Posterior vena cava (tissue), 2 donors: ENCODE measurements at regions not wholly inside any gene's neighbourhood (a gene's known extent, or its start where the extent isn't known, plus 50 kb on each side); places are given as distances from the start of the nearest gene placed in this dataset.

Experiments used
- DNase-seq: peaks from one replicate; pipeline ENCODE4 v3.0.0-alpha.2; 2020; ENCODE audit warnings: low spot score
- intact Hi-C, 2 donors: fragments of 100-400 bp; cut with DNase I; formaldehyde crosslinking; loops; one replicate each; pipeline versions ENCODE4 v1.14.1 to v1.14.2; 2022 to 2023
- donor health status: DM: yes; HTN: yes; CAD: no.
- donor health status: DM: yes; HTN: yes; CAD: no.

DNA sequence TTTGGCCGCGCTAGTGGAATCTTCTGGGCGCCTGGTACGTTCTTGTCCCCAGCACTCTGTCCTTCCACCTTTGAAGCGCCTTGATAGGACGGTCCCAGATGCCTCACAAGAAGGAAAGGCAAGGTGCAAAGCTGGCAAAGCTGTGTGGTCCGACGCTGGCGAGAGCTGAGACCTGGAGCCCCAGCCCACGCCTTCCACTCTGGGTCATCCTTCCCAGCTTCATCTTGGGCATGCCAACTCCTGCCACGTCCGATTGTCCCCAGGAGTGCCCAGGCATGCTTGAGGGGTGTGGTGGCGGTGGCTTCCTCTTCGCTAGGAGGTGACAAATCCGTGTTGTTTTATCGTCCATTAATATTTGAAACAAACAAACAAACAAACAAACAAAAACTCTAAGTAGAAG, 123.9 kb upstream of the DPYD start:
- DNase-seq: no peak

DNA sequence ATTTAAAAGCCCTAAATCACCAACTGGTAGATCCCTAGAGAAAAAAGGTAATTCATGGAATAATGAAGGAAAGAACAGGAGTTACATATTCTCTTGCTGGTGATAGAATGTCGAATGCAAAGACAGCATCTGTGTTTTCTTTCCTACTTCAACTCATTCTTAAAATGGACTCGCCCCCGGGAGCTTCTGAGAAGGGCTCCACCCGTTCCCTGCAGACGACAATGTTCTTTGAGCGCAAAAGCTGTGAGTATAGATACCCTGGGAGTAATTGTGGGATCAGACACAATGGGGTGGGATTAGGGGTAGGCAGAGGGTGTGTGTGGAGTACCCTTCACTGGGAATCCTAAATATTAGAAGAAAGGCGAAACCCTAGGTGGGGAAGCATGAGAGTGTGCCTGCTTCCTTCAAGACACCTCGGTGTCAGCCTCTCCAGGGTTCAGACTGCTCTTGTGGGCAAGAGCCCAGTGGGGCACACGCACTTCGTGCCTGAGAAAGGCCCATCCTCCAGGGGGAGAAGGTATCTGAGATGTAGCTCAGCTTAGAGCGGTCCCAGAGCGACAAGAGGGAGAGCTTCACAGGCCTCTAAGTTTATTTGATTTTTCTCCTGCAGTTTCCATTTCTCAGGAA, 123.3 kb upstream of the DPYD start:
- no peak for DNase-seq
- intact Hi-C loops: no loop called here

More for the DNA sequence above, 123.9 kb upstream of the DPYD start:
- intact Hi-C loops: no loop called here

DNA sequence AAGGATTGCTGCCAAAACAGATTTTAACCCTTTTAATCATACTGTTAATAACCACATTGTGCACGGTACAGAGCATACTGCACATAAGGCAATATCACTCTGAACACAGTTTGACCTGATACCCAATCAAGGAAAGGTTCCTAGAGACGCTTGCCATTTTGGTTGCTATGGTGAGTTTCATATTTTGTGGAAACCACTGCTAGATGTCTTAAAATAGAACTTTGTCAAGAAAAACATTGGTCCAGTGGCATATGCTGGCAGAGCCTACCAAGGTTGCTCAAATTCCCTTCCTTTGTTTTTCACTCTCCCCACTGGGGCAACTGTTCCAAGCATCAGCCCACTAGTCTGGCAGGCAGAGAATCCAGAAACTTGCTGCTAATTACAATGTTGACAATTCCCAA, 114.8 kb upstream of the DPYD start:
- DNase-seq: peak; percentile 15
- intact Hi-C loops: no loop called here

DNA sequence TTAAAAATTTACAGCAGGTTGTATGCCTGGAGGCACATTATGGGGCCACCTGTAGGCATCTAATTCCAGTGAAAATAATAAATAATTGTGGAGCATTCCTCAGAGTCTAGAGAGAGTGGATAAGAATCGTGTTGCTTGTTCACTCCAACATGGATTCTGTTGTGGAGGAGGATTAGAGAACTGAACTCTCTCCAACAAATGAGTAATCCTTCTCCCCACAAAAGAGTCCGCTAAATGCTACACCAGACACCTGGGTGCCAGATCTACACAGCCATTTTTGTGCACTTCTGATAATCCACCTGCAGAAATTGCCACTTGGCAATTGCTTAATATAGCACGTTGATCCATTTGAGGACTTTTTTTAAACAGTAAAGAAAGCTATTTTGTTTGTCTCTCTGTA, 113.7 kb upstream of the DPYD start:
- intact Hi-C loops: no loop called here
- no peak for DNase-seq

DNA sequence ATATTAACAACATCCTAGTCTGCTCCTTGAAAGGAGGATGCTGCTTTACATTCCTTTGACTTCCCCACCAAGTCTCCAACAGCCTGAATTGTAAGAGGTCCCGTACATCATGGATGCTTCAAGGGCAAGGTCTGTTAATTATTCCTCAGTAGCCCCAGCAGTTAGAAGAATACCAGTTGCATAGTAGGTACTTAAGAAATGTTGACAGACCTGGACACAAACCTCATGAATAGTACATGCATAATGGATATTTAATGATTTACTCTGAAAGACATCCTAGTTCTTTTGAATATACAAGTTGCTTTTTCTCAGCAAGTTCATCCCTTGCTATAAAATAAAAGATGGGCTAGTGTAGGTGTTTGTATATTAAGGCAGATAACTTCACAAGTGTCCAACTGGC, 112.1 kb upstream of the DPYD start:
- intact Hi-C loops: no loop called here
- no peak for DNase-seq

DNA sequence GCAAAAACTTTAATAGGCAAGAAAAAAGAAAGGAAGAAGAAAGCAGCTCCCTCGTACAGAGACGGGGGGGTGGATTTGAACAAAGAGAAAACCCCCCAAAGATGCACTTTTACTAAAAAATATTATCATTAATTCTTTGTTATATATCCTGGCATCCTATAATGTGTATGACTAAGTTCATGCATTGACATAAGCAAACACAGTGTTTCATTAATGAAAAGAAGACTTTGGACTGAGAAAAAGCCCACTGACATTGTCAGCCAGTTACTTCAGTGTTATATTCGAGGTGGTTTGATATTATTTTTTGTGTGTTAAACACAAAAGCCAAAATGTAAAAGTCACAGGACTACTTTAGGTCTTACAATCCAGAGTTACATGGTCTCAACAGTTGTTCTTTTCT, 110.1 kb upstream of the DPYD start:
- intact Hi-C loops: no loop called here
- no peak for DNase-seq

DNA sequence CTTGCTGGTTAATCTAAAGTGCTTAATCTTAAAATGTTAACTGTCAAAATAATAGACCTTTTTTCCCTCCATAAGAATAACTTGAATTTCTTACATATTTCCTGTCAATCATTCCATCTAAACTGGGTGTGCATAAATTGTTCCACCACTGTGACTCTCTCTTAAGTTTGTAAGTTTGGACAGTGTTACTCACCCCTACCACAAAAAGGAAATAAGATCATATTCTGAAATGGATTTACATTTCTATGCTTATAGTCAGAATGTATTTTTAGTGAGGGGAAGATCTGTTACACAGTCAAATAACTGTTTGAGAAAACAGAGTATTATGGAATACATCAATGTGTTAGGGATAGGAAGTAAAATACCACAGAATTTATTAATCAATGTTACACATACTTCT, 109.6 kb upstream of the DPYD start:
- no peak for DNase-seq
- intact Hi-C loops: no loop called here

DNA sequence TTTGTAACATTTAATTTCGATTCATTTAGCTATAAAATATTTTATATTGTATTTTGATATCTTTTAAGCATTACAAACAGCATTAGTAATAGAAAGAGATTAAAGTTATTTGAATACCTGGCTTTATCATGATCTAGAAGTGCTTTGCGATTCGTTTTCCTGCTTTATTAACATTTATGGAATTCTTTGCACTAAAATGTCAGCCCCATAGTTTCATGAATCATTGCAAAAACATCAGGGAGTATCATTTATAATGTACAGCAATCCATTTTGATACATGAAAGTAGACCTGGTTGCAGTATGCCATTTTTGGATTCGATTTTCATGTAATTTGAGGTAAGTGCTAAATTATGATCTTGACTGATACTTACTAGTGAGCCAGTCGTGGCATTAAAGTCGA, 108.0 kb upstream of the DPYD start:
- intact Hi-C loops: no loop called here
- no peak for DNase-seq

DNA sequence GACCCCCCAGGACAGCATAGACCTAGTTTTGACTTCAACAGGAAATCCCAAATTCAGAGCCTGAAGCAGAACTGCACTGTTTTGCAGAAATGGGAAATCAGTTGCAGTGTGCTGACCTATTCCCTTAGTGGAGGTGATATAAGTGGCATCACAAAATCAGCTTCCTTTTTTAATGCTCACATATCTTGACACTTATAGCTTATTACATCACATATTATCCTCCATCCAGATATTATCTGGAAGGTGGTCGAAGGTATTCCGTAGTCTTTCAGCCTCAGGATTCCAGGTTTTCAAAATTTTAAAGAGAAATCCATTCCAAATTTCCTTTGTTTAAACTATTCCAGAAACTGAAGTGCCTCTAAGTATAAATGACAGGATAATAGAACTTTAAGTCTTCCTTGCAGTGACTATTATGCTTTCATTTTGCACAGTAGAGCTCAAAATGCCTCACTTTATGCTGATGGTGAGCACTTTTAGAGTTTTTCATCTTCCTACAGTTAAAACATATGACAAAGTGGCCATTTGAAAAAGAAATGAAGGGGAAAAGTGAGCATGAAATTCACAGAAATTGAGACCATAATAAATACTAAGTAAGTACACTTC, 106.4 kb upstream of the DPYD start:
- intact Hi-C loops: no loop called here

DNA sequence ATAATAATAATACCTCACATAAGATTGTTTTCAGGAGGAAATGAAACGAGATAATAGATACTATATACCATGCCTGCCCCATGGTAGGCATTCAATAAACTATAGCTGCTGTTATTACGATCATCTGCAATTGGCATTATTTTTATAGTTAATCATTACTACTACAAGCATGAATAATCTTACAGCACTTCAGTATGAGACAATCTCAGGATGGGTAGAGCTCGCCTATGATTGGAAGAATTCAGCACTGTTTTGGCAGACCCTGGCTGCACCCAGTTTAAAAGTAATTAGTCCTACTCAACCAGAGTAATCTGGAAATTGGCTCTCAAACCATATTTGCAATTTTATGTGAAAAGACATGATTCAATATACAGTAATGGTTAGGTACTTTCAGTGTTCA, 105.0 kb upstream of the DPYD start:
- no peak for DNase-seq
- intact Hi-C loops: no loop called here

More for the DNA sequence above, 106.4 kb upstream of the DPYD start:
- no peak for DNase-seq

DNA sequence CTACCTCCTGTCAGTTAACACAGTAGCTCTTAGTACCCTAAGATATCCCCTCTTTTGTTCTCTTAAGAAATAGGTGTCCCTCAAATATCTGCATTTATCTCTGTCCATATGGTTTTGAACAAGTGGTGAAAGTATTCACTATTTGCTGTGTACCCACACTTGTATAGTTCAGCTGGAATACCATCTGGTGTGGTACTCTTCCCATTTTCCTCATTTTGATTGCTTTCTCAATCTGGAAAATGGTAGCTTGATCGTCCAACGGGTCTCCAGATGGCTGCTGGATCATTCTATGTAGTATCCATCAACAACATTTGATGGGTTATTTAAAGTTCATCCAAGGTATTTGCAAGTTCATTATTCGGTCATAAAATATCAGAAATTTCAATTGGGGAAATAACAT, 100.3 kb upstream of the DPYD start:
- intact Hi-C loops: no loop called here
- DNase-seq: no peak

DNA sequence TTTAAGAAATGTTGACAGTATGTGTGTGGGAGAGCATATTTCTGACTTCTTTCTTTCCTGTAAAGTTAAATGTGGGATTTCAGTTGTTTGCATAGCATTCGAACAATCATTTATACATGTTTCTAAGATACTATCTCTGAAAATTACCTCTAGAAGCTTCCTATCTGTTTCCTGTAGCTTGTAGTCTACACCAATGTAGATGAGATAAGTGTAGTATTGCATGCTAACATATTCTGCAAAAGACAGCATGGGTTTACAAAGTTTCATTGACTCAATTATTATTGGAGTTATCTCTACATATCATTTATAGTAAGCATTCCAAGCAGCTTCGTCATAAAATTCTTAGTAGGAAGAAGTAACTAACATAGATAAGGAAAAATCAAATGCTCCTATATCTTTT, 98.9 kb upstream of the DPYD start:
- intact Hi-C loops: no loop called here

DNA sequence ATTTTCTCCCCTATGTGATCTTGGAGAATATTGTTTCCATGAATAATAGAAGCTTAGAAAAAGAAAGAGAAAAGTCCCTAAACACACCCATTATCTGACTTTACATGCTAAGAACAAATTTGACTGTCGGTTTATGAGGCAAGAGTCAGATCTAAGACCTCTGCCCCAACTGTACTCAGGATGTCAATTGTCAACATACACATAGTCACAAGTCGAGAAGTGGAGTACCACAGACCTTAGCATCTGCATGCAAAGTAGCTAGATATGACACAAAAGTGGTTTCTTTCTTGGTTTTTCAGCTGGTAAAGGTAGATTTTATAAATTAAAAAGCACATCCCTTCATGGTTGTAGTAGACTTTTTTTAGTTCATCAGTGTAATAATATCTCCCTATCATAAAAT, 97.2 kb upstream of the DPYD start:
- DNase-seq: no peak
- intact Hi-C loops: no loop called here

More for the DNA sequence above, 98.9 kb upstream of the DPYD start:
- no peak for DNase-seq

DNA sequence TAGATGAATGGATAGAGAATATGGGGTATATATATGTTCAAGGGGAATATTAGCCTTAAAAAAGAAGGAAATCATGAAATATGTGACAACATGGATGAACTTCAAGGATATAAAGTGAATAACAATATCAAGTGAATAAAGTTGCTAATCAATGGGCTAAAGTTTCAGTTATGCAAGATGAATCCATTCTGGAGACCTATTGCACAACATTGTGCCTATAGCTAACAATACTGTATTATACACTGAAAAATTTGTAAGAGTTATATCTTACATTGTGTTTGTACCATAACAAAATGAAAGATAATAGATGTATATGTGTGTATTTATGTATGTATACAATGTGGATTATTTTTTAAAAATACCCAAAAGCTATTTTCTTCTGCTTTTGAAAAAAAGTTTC, 96.3 kb upstream of the DPYD start:
- intact Hi-C loops: no loop called here

DNA sequence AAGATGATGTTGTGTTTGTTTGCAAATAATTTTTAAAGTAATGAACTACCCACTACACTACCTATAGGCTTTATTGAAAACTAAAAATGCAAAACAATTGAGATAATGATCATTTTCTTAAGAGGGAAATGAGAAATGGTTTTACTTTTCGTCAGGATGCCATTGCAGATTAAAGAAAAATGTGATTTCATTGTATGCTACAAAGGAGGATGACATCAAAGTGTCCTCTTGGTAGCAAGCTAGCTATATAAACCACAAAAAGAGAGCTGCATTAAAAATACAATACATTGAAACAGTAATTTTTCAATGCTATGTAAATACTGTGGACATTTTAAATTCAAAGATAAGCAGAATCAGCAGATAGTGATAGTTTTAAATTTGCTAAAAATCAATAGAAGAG, 87.5 kb upstream of the DPYD start:
- intact Hi-C loops: no loop called here
- no peak for DNase-seq

More for the DNA sequence above, 96.3 kb upstream of the DPYD start:
- no peak for DNase-seq

DNA sequence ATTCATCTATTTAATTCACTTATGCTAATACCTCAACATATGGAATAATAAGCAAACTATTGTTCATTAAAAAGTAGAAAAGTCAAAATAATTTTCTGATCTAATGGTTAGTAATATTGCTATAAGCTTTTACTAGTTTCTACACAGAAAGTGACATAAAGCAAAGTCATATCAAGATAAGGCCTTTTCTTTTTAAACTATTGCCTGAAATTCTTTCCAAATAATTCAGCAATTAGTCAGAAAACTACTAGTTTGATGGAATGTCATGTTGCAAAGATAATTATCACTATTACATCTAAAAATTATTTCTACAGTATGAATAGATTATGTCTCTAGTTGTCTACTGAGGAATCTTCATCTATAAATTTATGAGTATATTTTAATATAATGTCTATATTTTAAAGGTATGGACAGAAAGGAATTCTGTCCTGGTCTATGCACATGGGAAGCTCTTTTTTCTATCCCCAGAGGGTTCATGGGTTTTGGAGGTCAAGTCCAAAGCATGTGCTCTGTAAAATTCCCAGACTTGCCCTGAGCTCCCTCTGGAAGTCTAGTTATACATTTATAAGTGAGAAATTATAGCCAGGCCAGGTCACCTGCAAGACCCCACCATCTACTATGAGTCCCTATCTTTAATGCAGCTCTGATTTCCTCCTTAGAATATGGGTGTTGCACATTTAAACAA, 84.6 kb upstream of the DPYD start:
- intact Hi-C loops: loop anchor here in 1 of 2 donors (1.0 kb wide), 1 partner anchor 15 kb away; no protein-coding TSS in a partner anchor
- no peak for DNase-seq

DNA sequence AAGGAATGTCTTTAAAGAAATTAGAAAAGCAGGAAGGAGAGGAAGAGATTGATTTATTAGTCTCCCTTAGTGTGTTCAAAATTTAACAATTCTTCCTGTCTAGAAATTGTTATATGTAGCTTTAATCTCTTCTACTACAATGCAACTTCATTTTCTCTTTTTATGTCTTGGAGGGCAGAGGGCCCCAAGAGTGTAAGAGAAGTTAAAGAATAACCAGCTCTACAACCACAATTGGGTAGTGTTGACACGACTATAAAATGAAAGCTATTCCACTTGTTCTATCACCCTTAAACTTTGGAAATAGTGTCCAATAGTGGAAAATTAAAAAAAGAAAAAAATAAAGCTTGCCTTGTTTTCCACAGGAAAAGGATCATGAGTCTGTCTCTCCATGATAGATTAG, 82.6 kb upstream of the DPYD start:
- DNase-seq: no peak
- intact Hi-C loops: no loop called here

DNA sequence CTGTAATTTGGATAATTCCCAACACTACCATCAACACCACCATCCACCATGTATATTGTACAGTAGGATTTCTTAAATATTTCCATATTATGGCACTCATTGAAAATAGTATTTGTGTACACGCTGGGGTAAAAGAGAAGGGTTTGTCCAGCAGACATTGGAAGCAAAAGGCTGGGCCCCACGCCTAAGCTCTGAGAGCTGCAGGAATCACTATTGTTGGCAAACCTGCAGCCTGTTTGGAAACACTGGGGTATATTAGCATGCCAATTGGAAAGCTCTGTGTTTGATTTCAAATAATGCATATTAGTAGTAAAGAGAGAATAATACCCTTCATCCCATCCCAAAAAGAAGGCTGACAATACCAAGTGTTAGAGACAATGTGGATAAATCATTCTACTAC, 81.5 kb upstream of the DPYD start:
- no peak for DNase-seq
- intact Hi-C loops: no loop called here

DNA sequence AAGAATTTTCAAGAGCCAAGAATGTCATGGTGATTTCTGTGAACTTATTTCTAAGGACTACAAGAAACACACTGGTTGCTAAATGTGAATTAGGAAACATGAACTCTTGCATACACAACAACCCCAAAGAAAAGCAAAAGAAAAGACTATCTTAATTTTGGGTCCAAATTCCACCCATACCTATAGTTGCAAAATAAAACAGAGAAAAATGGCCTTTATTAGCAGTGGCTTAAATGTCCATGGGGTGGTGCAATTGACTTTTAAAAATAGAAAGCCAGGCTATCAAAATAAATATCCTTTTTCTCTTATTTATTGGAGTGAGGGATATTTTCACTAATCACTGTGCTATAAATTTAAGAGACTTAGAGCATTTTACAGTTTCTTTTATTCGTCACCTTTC, 80.9 kb upstream of the DPYD start:
- DNase-seq: no peak
- intact Hi-C loops: no loop called here

DNA sequence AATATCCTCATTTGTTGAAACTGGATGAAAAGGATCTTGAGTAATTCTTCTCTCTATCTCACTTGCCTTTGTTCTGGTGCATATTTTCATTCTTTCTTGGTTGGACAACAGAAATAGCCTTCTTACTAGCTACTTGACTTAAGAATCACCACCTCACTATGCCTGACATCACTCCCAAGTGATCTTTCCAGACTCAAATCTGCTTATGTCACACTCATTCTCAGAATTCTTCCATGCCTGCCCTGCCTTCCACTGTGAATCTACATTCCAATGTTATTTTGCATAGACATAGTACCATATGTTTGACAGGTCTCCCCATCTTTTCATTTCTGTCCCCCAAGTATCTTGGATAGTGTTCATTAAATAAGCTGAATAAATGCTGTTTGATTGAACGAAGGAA, 78.5 kb upstream of the DPYD start:
- no peak for DNase-seq
- intact Hi-C loops: no loop called here

DNA sequence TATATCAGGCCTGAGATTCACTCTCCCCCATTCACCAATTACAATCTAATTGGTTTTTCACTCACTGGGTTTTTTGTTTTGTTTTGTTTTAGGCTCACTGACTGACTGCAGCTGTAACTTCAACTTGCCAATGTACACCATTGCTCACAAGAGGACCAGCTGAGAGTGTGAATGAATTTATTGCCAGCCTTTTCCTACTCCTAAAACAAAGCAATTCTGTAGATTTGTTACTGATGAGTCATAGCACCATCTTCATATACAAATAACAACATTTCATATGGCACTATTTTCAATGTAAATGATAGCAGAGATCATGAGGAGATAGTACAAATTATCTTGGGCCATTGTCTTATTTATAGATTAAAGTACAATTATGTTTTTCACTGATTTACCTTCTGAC, 76.0 kb upstream of the DPYD start:
- DNase-seq: no peak
- intact Hi-C loops: no loop called here
